ENCODE measurements at regions not wholly inside any gene's neighbourhood (a gene's known extent, or its start where the extent isn't known, plus 50 kb on each side); places are given as distances from the start of the nearest gene placed in this dataset.

GRCh38 chr5:33195431-33196165, 245.2 kb upstream of the TARS1 start:
- TF ChIP-seq, protein P1, sequence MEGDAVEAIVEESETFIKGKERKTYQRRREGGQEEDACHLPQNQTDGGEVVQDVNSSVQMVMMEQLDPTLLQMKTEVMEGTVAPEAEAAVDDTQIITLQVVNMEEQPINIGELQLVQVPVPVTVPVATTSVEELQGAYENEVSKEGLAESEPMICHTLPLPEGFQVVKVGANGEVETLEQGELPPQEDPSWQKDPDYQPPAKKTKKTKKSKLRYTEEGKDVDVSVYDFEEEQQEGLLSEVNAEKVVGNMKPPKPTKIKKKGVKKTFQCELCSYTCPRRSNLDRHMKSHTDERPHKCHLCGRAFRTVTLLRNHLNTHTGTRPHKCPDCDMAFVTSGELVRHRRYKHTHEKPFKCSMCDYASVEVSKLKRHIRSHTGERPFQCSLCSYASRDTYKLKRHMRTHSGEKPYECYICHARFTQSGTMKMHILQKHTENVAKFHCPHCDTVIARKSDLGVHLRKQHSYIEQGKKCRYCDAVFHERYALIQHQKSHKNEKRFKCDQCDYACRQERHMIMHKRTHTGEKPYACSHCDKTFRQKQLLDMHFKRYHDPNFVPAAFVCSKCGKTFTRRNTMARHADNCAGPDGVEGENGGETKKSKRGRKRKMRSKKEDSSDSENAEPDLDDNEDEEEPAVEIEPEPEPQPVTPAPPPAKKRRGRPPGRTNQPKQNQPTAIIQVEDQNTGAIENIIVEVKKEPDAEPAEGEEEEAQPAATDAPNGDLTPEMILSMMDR (IDR thresholded peaks at IDR 0.05; ENCODE audit: extremely low read depth in 1 of 2, insufficient read depth in 1 of 2, low read depth in 1 of 2, low read length in 2 of 2): no peak
- TF ChIP-seq MAX (IDR thresholded peaks at IDR 0.05; ENCODE audit: insufficient read depth, insufficient read length) (no peak), POLR2A (IDR thresholded peaks at IDR 0.05; ENCODE audit: low read depth, low read length) (no peak), POLR2AphosphoS5 (IDR thresholded peaks at IDR 0.05; ENCODE audit: insufficient read depth, low read depth, low read length) (no peak), FOS (IDR thresholded peaks at IDR 0.05; ENCODE audit: borderline replicate concordance, insufficient read depth, low read length) (no peak), EZH2 (IDR thresholded peaks at IDR 0.05; ENCODE audit: borderline replicate concordance, low read depth, low read length, severe bottlenecking) (no peak), GATA2 (IDR thresholded peaks at IDR 0.05; ENCODE audit: insufficient read depth, insufficient read length, low read depth, low read length) (no peak)

All from endothelial cell of umbilical vein (primary cell).